HCT116 (cell line): ENCODE measurements at regions not wholly inside any gene's neighbourhood (a gene's known extent, or its start where the extent isn't known, plus 50 kb on each side); places are given as distances from the start of the nearest gene placed in this dataset.

Source experiments
- ATAC-seq: fragments of 200-7000 bp; cut with Tn5 transposase; 2 replicates; pipeline ENCODE4 v1.9.1; 2020; ENCODE audit warnings: mild to moderate bottlenecking, moderate library complexity
- BruUV-seq: library from RNA; stranded (reverse); fragments of 400-500 nt; replicated peaks from 2 replicates; lab custom pipeline; 2021; lab: Mats Ljungman, UMichigan
- CTCF ChIA-PET: fragments of 300-600 bp; sonication (Branson Sonifier 250); formaldehyde crosslinking; loops from one replicate; lab custom pipeline; 2021; ENCODE audit warnings: antibody characterized with exemption; lab: Charles Lee
- POLR2A ChIA-PET: fragments of 300-600, 350-600 bp; sonication (Branson Sonifier 250); formaldehyde crosslinking; loops from one replicate; lab custom pipeline; 2021; ENCODE audit warnings: antibody characterized with exemption; lab: Charles Lee
- RAD21 ChIA-PET, 2 experiments: fragments of 300-600 bp; sonication (Branson Sonifier 250); formaldehyde crosslinking; loops; one replicate each; lab custom pipeline; 2023; ENCODE audit warnings: low total read pairs in 2 of 2; ENCODE audit not compliant: uncharacterized antibody in 2 of 2, unreplicated experiment in 2 of 2, low non-redundant PET in 1 of 2; lab: Charles Lee
- DNase-seq: peaks from one replicate; pipeline ENCODE4 v3.0.0-alpha.2; 2010; ENCODE audit warnings: low read depth, low spot score
- H2AFZ ChIP-seq: fragments of 200-600 bp; shearing (Covaris generic), sonication (generic); 2 replicates; pipeline ENCODE4 v1.6.1; 2017; ENCODE audit warnings: low read depth, mixed run types, mixed read lengths, antibody characterized with exemption, low read length; ENCODE audit not compliant: poor library complexity, severe bottlenecking
- H3K27ac ChIP-seq: 2 replicates; pipeline ENCODE4 v1.5.1; 2012; ENCODE audit warnings: low read depth, low read length
- H3K27me3 ChIP-seq: fragments of 200-600 bp; sonication (generic); 2 replicates; pipeline ENCODE4 v1.6.1; 2016; ENCODE audit warnings: mixed run types, low read length, mixed read lengths; ENCODE audit not compliant: insufficient read depth
- H3K36me3 ChIP-seq, 2 experiments: fragments of 200-500 bp in 1 of 2; fragments of 200-600 bp in 1 of 2; sonication (Bioruptor generic) in 1 of 2; sonication (generic) in 1 of 2; 2 replicates each; pipeline versions ENCODE4 v1.5.1 to v1.6.1; 2014 to 2016; ENCODE audit warnings: low read length in 2 of 2, inconsistent platforms in 1 of 2, mixed read lengths in 1 of 2, mixed run types in 1 of 2; ENCODE audit not compliant: insufficient read depth in 2 of 2, control insufficient read depth in 1 of 2
- H3K4me1 ChIP-seq, 2 experiments: fragments of 200-600 bp in 1 of 2; sonication (generic) in 1 of 2; 2 replicates each; pipeline versions ENCODE4 v1.5.1 to v1.6.1; 2012 to 2017; ENCODE audit warnings: low read length in 2 of 2, inconsistent platforms in 1 of 2, mild to moderate bottlenecking in 1 of 2, mixed read lengths in 1 of 2, mixed run types in 1 of 2, moderate library complexity in 1 of 2; ENCODE audit not compliant: insufficient read depth in 2 of 2, control insufficient read depth in 1 of 2
- H3K4me2 ChIP-seq: fragments of 200-600 bp; sonication (generic); 2 replicates; pipeline ENCODE4 v1.6.1; 2017; ENCODE audit warnings: mixed run types, low read length, mixed read lengths
- H3K4me3 ChIP-seq, 2 experiments: fragments of 200-600 bp in 1 of 2; sonication (generic) in 1 of 2; replicated peaks in 1 of 2; 2 replicates each; pipeline ENCODE4 v1.5.1; 2011 to 2016; ENCODE audit warnings: low read length in 2 of 2, control low read depth in 1 of 2, low read depth in 1 of 2, mild to moderate bottlenecking in 1 of 2, mixed read lengths in 1 of 2, mixed run types in 1 of 2
- H3K79me2 ChIP-seq: fragments of 200-600 bp; sonication (generic); 2 replicates; pipeline ENCODE4 v1.6.1; 2017; ENCODE audit warnings: mild to moderate bottlenecking, mixed run types, low read length, moderate library complexity, mixed read lengths; ENCODE audit not compliant: insufficient read depth
- H3K9ac ChIP-seq: fragments of 200-600 bp; sonication (generic); 2 replicates; pipeline ENCODE4 v1.6.1; 2016; ENCODE audit warnings: low read length, mixed read lengths
- H3K9me2 ChIP-seq: fragments of 200-600 bp; sonication (generic), shearing (Covaris generic); 2 replicates; pipeline ENCODE4 v1.6.1; 2017; ENCODE audit warnings: mixed run types, mild to moderate bottlenecking, moderate library complexity; ENCODE audit not compliant: insufficient read depth
- H3K9me3 ChIP-seq, 2 experiments: fragments of 200-500 bp in 1 of 2; fragments of 200-600 bp in 1 of 2; sonication (Bioruptor generic) in 1 of 2; sonication (generic) in 1 of 2; 2 replicates each; pipeline ENCODE4 v1.6.1; 2014 to 2017; ENCODE audit warnings: low read length in 2 of 2, mixed read lengths in 2 of 2, inconsistent platforms in 1 of 2, low read depth in 1 of 2, mild to moderate bottlenecking in 1 of 2, mixed run types in 1 of 2, moderate library complexity in 1 of 2; ENCODE audit not compliant: control insufficient read depth in 1 of 2, insufficient read depth in 1 of 2
- H4K20me1 ChIP-seq: fragments of 200-600 bp; sonication (generic), shearing (Covaris generic); 2 replicates; pipeline ENCODE4 v1.6.1; 2017; ENCODE audit warnings: mixed run types, mild to moderate bottlenecking, moderate library complexity; ENCODE audit not compliant: insufficient read depth
- CBX3 ChIP-seq: IDR thresholded peaks from 2 replicates; pipeline ENCODE4 v1.6.1; 2012; ENCODE audit warnings: low read depth
- CTCF ChIP-seq, 3 experiments: fragments of 200-600 bp in 1 of 3; sonication (generic) in 1 of 3; IDR thresholded peaks in 2 of 3; conservative IDR thresholded peaks in 1 of 3; 2 replicates each; pipeline ENCODE4 v1.5.1; 2012 to 2017; ENCODE audit warnings: low read depth in 2 of 3, low read length in 2 of 3, antibody characterized with exemption in 1 of 3, borderline replicate concordance in 1 of 3, control low read depth in 1 of 3, mild to moderate bottlenecking in 1 of 3, mixed read lengths in 1 of 3, mixed run types in 1 of 3, moderate library complexity in 1 of 3; ENCODE audit not compliant: insufficient read depth in 1 of 3
- EGR1 ChIP-seq: IDR thresholded peaks from 2 replicates; pipeline ENCODE4 v1.6.1; 2012; ENCODE audit warnings: low read depth
- EZH2 ChIP-seq: fragments of 200-600 bp; sonication (generic); IDR thresholded peaks from 2 replicates; pipeline ENCODE4 v1.6.1; 2017; ENCODE audit warnings: antibody characterized with exemption, mixed run types
- EZH2phosphoT487 ChIP-seq: fragments of 200-600 bp; IDR thresholded peaks from 2 replicates; pipeline ENCODE4 v1.6.1; 2018; ENCODE audit warnings: antibody characterized with exemption, borderline replicate concordance
- FOSL1 ChIP-seq: IDR thresholded peaks from 2 replicates; pipeline ENCODE4 v1.6.1; 2012; ENCODE audit warnings: low read depth
- POLR2A ChIP-seq: IDR thresholded peaks from 2 replicates; pipeline ENCODE4 v1.7.0; 2011; ENCODE audit warnings: borderline replicate concordance; ENCODE audit not compliant: insufficient read depth, insufficient read length; ENCODE audit errors: extremely low read depth
- POLR2AphosphoS5 ChIP-seq: IDR thresholded peaks from 2 replicates; pipeline ENCODE4 v1.6.1; 2011; ENCODE audit warnings: mild to moderate bottlenecking, low read depth, low read length, moderate library complexity
- RAD21 ChIP-seq: IDR thresholded peaks from 2 replicates; pipeline ENCODE4 v1.6.1; 2012; ENCODE audit warnings: low read depth, mild to moderate bottlenecking
- SIN3A ChIP-seq: IDR thresholded peaks from 2 replicates; pipeline ENCODE4 v1.6.1; 2012; ENCODE audit warnings: low read depth
- SP1 ChIP-seq: IDR thresholded peaks from 2 replicates; pipeline ENCODE4 v1.6.1; 2012; ENCODE audit warnings: low read depth
- SRF ChIP-seq: IDR thresholded peaks from 2 replicates; pipeline ENCODE4 v1.6.1; 2012; ENCODE audit warnings: low read depth
- TCF7L2 ChIP-seq: IDR thresholded peaks from 2 replicates; pipeline ENCODE4 v1.7.0; 2011; ENCODE audit warnings: borderline replicate concordance, inconsistent platforms; ENCODE audit not compliant: insufficient read depth, insufficient read length; ENCODE audit errors: extremely low read depth
- YY1 ChIP-seq: IDR thresholded peaks from 2 replicates; pipeline ENCODE4 v1.6.1; 2011; ENCODE audit warnings: low read length, low read depth, moderate library complexity, mild to moderate bottlenecking; ENCODE audit not compliant: insufficient replicate concordance; ENCODE audit errors: extremely low read depth
- ZBTB33 ChIP-seq: IDR thresholded peaks from 2 replicates; pipeline ENCODE4 v1.6.1; 2011; ENCODE audit warnings: mild to moderate bottlenecking, low read length, moderate library complexity; ENCODE audit not compliant: insufficient replicate concordance; ENCODE audit errors: extremely low read depth
- ZFX ChIP-seq: fragments of 450-650 bp; IDR thresholded peaks from 2 replicates; pipeline ENCODE4 v1.6.1; 2017
- ZNF274 ChIP-seq: fragments of 200-500 bp; sonication (Bioruptor generic); IDR thresholded peaks from 2 replicates; pipeline ENCODE4 v1.6.1; 2014; ENCODE audit warnings: mild to moderate bottlenecking, low read depth, low read length, inconsistent platforms
- intact Hi-C: fragments of 100-400 bp; cut with micrococcal nuclease; formaldehyde crosslinking; loops from 2 replicates; pipeline ENCODE4 v1.10.0; 2022
- TF ChIP-seq, protein P1 (sequence below): IDR thresholded peaks from 2 replicates; pipeline ENCODE4 v1.6.1; 2012
- TF ChIP-seq, protein P2 (sequence below): IDR thresholded peaks from 2 replicates; pipeline ENCODE4 v1.6.1; 2012

GRCh38 chr16:60331168-60331567, 1597.1 kb upstream of the GOT2 start:
- no TSS peak for BruUV-seq

More at GRCh38 chr16:60331168-60331567, 1597.1 kb upstream of the GOT2 start:
- Histone ChIP-seq H3K9me3 (peaks cover 0 to 16% of the 10 kb centered on the region in 2 experiments; a peak in 2 of 4 replicates), H3K9me2 (no peaks in the 10 kb centered on the region), H3K79me2 (no peaks in the 10 kb centered on the region), H3K4me2 (no peak overlapping the region), H4K20me1 (no peaks in the 10 kb centered on the region), H3K4me3 (no peak overlapping the region), H3K27me3 (no peaks in the 10 kb centered on the region), H3K4me1 (no peaks in the 10 kb centered on the region), H3K27ac (no peak overlapping the region), H3K36me3 (no peaks in the 10 kb centered on the region), H3K9ac (no peak overlapping the region), H2AFZ (no peak overlapping the region)
- TF ChIP-seq EZH2: no peak
- TF ChIP-seq YY1: no peak
- TF ChIP-seq ZFX: no peak
- no peak for TF ChIP-seq EGR1
- no peak for TF ChIP-seq POLR2AphosphoS5
- no peak for TF ChIP-seq SRF
- no peak for TF ChIP-seq FOSL1
- no peak for TF ChIP-seq POLR2A
- no peak for TF ChIP-seq ZNF274
- TF ChIP-seq SIN3A: no peak
- TF ChIP-seq, protein P1, sequence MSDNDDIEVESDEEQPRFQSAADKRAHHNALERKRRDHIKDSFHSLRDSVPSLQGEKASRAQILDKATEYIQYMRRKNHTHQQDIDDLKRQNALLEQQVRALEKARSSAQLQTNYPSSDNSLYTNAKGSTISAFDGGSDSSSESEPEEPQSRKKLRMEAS: no peak
- TF ChIP-seq, protein P2, sequence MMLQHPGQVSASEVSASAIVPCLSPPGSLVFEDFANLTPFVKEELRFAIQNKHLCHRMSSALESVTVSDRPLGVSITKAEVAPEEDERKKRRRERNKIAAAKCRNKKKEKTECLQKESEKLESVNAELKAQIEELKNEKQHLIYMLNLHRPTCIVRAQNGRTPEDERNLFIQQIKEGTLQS: no peak
- TF ChIP-seq TCF7L2: no peak
- no peak for TF ChIP-seq CBX3
- no peak for TF ChIP-seq EZH2phosphoT487
- no peak for TF ChIP-seq ZBTB33
- TF ChIP-seq SP1: no peak
- TF ChIP-seq RAD21: no peak
- no peak for TF ChIP-seq CTCF (IDR thresholded peaks at IDR 0.05 in 2 of 3, conservative IDR thresholded peaks at IDR 0.05 in 1 of 3; ENCODE audit: borderline replicate concordance in 1 of 3, insufficient read depth in 1 of 3, low read depth in 2 of 3, low read length in 2 of 3)
- intact Hi-C loops: no loop called here
- DNase-seq (no peak), ATAC-seq (no peak)
- RAD21 ChIA-PET: no interaction called here
- CTCF ChIA-PET: no interaction called here
- POLR2A ChIA-PET: no interaction called here
